ENCODE measurements at regions not wholly inside any gene's neighbourhood (a gene's known extent, or its start where the extent isn't known, plus 50 kb on each side); places are given as distances from the start of the nearest gene placed in this dataset.

DNA sequence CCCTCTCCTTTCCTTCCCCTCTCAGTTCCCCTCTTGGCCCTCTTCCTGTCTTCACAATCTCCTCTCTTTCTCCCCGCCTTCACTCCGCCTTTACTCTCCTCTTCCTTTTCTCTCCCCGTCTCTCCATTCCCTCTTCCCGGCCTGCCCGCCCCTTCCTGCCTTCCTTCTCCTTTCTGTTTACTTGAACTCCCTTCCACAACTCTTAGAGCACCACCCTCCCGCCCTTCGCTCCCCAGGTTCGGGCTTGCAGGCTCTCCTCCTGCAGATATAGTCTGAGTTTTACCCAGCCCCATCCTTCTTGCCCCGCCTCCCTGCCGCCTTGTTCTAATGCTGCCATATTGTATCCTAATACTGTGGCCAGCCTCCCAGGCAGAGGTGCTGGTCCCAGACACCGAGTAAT is 201.5 kb upstream of the N4BP1 start:
- WGBS, result 24% methylated on average over 11 of the region's 11 CpGs
- H3K4me3 ChIP-seq (ENCODE audit: low read length), result no peak overlapping the region
- H3K9me3 ChIP-seq (ENCODE audit: control insufficient read depth, low read length), result no peaks in the 10 kb centered on the region
- no peak for DNase-seq
- no peaks in the 10 kb centered on the region for H3K4me1 ChIP-seq (ENCODE audit: control insufficient read depth, insufficient read depth, low read length)
- intact Hi-C loops (cut with DNase I), result no loop called here
- no peak overlapping the region for H3K27ac ChIP-seq (ENCODE audit: low read length)
- no peak for ATAC-seq
- no peaks in the 10 kb centered on the region for H3K27me3 ChIP-seq (ENCODE audit: control insufficient read depth, insufficient read depth)

DNA sequence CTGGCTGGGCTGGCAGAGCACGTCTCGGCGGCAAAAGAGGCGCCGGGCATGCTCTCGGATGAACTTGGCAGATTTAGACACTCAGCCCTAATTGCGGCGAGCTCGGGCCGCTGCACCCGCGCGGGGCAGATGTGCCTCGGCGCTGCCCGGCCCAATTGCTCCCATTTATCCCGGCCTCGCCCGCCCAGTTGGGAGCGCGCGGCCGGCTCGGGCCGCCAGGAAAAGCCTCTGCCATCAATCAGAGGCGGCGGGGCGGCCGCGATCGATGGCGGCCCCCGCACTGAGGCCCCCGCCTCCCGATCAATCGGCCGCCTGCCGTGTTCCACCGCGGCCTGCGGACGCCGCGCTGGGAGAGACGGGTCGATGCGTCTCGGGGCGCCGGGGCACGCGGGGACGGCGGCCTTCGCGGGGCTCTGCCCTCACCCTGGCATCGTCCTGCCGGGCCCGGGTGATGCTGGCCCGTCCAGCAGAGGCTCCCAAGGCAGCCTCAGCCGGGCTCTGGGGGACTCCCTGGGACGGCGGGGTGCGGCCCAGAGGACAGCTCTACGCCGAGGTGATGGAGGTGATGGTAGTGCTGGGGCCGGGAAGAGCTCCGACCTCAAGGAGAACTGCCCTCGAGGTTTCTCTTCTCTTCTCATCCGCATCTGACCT is 200.9 kb upstream of the N4BP1 start:
- Histone ChIP-seq H3K4me3 (ENCODE audit: low read length) (peak overlapping the region; percentile 3), H3K27ac (ENCODE audit: low read length) (no peak overlapping the region), H3K9me3 (ENCODE audit: control insufficient read depth, low read length) (no peaks in the 10 kb centered on the region), H3K27me3 (ENCODE audit: control insufficient read depth, insufficient read depth) (no peaks in the 10 kb centered on the region), H3K4me1 (ENCODE audit: control insufficient read depth, insufficient read depth, low read length) (no peaks in the 10 kb centered on the region)
- ATAC-seq, result peak in 1 of 2 donors; percentile 22
- 3% methylated on average over 70 of the region's 70 CpGs for WGBS
- DNase-seq, result peak in 1 of 3 donors; percentile 37
- intact Hi-C loops (cut with DNase I), result no loop called here

DNA sequence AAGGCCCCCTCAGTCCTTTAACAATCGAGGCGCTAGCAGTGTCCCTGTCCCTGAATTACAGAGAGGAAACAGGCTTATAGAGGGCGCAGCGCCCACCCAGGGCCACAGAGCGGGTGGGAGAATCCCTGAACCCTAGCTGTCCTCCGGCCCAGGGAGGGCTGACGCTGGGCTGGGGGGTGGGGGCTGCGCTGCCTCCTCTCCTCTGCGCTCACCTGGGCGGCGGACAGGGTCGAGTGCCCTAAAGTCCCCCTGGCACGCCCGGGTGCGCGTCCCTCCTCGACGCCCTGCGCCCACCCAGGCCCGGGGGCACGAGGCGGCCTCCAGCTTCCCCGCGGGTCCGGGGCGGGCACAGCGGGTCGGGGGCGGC is 200.4 kb upstream of the N4BP1 start:
- no peak overlapping the region for H3K4me3 ChIP-seq (ENCODE audit: low read length)
- DNase-seq (peak in 1 of 3 donors; percentile 35), ATAC-seq (peak in 1 of 2 donors; percentile 43)
- intact Hi-C loops (cut with DNase I), result no loop called here
- no peak overlapping the region for H3K27ac ChIP-seq (ENCODE audit: low read length)
- H3K9me3 ChIP-seq (ENCODE audit: control insufficient read depth, low read length), result no peaks in the 10 kb centered on the region
- no peaks in the 10 kb centered on the region for H3K4me1 ChIP-seq (ENCODE audit: control insufficient read depth, insufficient read depth, low read length)
- 9% methylated on average over 29 of the region's 29 CpGs for WGBS
- no peaks in the 10 kb centered on the region for H3K27me3 ChIP-seq (ENCODE audit: control insufficient read depth, insufficient read depth)

DNA sequence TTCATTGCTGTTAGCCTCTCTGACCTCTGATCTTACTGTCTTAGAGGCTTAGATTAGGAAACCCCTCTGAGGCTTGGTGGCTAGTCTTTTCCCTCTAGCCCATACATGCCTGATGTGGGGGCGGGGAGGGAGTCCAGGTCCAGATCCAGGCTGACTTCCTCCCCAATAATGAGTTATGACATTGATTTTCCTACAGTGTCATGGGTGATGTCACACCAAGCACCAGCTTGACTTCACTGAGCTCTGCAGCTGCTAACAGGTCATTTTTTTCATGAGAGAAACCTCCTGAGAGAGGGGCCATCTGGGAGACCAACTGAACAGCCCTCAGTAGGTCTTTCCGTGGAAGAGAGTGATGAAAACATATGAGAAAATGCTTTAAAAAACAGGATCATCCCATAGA is 180.2 kb upstream of the N4BP1 start:
- H3K27ac ChIP-seq (ENCODE audit: low read length), result no peak overlapping the region
- no peak for DNase-seq
- H3K4me3 ChIP-seq (ENCODE audit: low read length), result no peak overlapping the region
- no peaks in the 10 kb centered on the region for H3K27me3 ChIP-seq (ENCODE audit: control insufficient read depth, insufficient read depth)
- intact Hi-C loops (cut with DNase I), result no loop called here
- 42% methylated on average over 2 of the region's 2 CpGs for WGBS
- ATAC-seq, result no peak
- no peaks in the 10 kb centered on the region for H3K4me1 ChIP-seq (ENCODE audit: control insufficient read depth, insufficient read depth, low read length)
- H3K9me3 ChIP-seq (ENCODE audit: control insufficient read depth, low read length), result no peaks in the 10 kb centered on the region

DNA sequence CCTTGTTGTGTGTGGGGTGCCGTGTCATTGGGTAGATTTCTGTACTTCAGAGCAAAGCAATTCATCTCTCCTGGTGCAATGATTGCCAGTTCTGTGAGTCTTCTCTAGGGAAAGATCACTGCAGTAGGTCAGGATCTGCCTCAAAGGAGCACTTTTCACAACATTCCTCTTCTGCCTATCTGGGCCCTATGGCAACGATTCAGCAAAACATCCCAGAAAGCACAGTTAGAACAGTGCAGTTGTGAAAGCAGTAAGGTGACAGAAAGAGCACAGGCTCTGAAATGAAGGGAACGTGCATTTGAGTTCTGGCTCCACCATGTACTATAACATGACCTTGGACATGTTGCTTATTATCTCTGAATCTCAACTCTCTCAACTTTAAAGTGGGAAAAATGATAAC is 178.5 kb upstream of the N4BP1 start:
- Histone ChIP-seq H3K4me1 (ENCODE audit: control insufficient read depth, insufficient read depth, low read length) (no peaks in the 10 kb centered on the region), H3K27ac (ENCODE audit: low read length) (no peak overlapping the region), H3K27me3 (ENCODE audit: control insufficient read depth, insufficient read depth) (no peaks in the 10 kb centered on the region), H3K4me3 (ENCODE audit: low read length) (no peak overlapping the region), H3K9me3 (ENCODE audit: control insufficient read depth, low read length) (no peaks in the 10 kb centered on the region)
- ATAC-seq (no peak), DNase-seq (no peak)
- 43% methylated on average over 3 of the region's 3 CpGs for WGBS
- intact Hi-C loops (cut with DNase I), result no loop called here

DNA sequence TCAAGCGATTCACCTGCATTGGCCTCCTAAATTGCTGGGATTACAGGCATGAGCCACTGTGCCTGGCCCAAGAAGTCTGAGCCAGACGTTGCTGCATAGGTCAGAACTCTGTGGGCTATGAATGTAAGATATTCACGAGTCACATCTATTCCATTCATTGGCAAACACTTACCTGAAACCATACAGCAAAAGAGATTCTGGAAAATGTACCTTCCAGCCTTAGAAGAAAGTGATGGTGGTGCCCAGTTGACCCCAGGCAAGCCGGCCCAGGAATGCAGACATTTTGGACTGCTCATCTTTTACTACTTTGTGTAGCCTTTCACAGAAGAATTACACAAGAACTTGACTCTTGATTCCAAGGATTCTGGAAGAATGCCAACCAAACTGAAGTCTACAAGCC is 135.6 kb upstream of the N4BP1 start:
- Histone ChIP-seq H3K9me3 (ENCODE audit: control insufficient read depth, low read length) (no peaks in the 10 kb centered on the region), H3K27me3 (ENCODE audit: control insufficient read depth, insufficient read depth) (no peaks in the 10 kb centered on the region), H3K4me3 (ENCODE audit: low read length) (no peak overlapping the region), H3K4me1 (ENCODE audit: control insufficient read depth, insufficient read depth, low read length) (no peaks in the 10 kb centered on the region), H3K27ac (ENCODE audit: low read length) (no peak overlapping the region)
- ATAC-seq (no peak), DNase-seq (no peak)
- intact Hi-C loops (cut with DNase I), result no loop called here
- WGBS, result 70% methylated on average over 4 of the region's 4 CpGs

DNA sequence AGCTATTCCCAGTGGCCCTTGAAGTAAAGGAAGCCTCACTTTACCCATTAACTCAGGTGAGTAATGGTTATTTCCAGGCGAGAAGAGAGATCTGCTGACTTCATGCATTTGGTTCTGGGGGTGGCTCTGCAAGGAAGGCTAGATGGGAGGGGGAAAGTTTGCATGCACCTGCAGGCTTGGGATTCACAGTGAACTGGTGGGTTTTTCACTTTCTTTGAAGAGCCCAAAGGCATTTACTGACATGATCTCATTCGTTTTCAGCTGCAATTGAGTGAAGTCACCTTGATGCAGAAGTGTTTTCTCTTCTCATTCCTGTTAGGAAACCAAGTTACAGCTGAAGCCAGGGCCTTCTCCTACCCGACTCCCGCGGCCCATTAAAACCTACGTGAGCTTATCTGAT is 131.0 kb upstream of the N4BP1 start:
- WGBS, result 55% methylated on average over 6 of the region's 6 CpGs
- DNase-seq (no peak), ATAC-seq (no peak)
- intact Hi-C loops (cut with DNase I), result no loop called here
- Histone ChIP-seq H3K4me1 (ENCODE audit: control insufficient read depth, insufficient read depth, low read length) (no peaks in the 10 kb centered on the region), H3K4me3 (ENCODE audit: low read length) (no peak overlapping the region), H3K9me3 (ENCODE audit: control insufficient read depth, low read length) (no peaks in the 10 kb centered on the region), H3K27ac (ENCODE audit: low read length) (no peak overlapping the region), H3K27me3 (ENCODE audit: control insufficient read depth, insufficient read depth) (no peaks in the 10 kb centered on the region)

GRCh38 chr16:48734220-48734619 is 124.2 kb upstream of the N4BP1 start:
- Histone ChIP-seq H3K4me3 (ENCODE audit: low read length) (no peak overlapping the region), H3K9me3 (ENCODE audit: control insufficient read depth, low read length) (no peaks in the 10 kb centered on the region), H3K27ac (ENCODE audit: low read length) (no peak overlapping the region), H3K27me3 (ENCODE audit: control insufficient read depth, insufficient read depth) (no peaks in the 10 kb centered on the region), H3K4me1 (ENCODE audit: control insufficient read depth, insufficient read depth, low read length) (no peaks in the 10 kb centered on the region)
- intact Hi-C loops (cut with DNase I), result no loop called here
- ATAC-seq (no peak), DNase-seq (no peak)

DNA sequence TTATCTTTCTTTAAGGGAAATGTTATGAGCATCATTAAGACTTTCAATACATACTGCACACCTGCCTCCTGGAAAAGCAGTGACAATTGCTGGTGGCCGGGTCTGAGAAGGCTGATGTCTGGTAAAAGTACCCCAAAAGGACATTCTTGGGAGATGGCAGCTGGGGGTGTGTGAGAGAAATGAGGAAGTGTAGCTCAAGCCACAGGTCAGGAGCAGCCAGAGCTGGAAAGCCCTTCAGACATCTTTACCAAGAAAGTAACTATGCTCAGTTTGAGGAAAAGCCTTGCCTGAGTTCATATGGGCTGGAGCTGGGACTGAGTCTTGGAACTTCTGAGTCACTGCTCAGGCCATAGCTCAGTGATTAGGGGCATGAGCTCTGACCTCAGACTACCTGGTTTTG is 94.7 kb upstream of the N4BP1 start:
- no peak for DNase-seq
- 91% methylated on average over 1 of the region's 1 CpG for WGBS
- no peaks in the 10 kb centered on the region for H3K4me1 ChIP-seq (ENCODE audit: control insufficient read depth, insufficient read depth, low read length)
- ATAC-seq, result no peak
- no peaks in the 10 kb centered on the region for H3K9me3 ChIP-seq (ENCODE audit: control insufficient read depth, low read length)
- no peak overlapping the region for H3K27ac ChIP-seq (ENCODE audit: low read length)
- no peak overlapping the region for H3K4me3 ChIP-seq (ENCODE audit: low read length)
- intact Hi-C loops (cut with DNase I), result no loop called here
- H3K27me3 ChIP-seq (ENCODE audit: control insufficient read depth, insufficient read depth), result no peaks in the 10 kb centered on the region

DNA sequence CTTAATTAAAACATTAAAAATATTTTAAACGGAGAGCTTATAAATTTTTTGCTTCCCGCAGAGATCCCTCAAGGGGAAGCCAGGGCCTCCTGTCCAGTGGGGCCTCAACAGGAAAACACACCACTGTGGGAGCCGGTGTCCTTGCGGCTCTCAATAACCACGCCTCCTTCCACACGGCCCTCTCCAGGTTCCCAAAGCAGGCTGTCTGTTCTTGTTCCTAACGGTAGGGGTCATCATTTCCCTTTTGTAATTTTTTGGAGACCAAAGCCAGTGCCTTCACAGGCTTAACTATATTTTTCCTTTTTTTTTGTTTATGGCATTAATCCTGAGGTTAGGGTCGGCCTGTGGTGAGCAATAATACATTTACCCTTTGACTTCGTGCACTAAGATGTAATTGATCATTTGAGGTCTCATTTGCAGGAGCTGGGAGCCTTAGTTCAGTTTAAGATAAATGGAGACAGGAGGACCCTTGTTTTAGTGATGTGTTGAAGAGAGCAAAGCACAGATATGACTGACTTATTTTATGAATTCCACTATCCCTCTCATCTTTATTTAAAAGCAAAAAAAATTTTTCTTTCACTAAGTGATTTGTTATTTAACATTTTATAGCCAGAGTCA is 77.5 kb upstream of the N4BP1 start:
- Histone ChIP-seq H3K27me3 (ENCODE audit: control insufficient read depth, insufficient read depth) (no peaks in the 10 kb centered on the region), H3K4me3 (ENCODE audit: low read length) (no peak overlapping the region), H3K4me1 (ENCODE audit: control insufficient read depth, insufficient read depth, low read length) (no peaks in the 10 kb centered on the region), H3K27ac (ENCODE audit: low read length) (no peak overlapping the region), H3K9me3 (ENCODE audit: control insufficient read depth, low read length) (no peaks in the 10 kb centered on the region)
- under 1% methylated on average over 9 of the region's 9 CpGs for WGBS
- intact Hi-C loops (cut with DNase I), result loop anchor here (2.0 to 5.0 kb wide), 2 partner anchors 660 to 663 kb away; no protein-coding TSS in a partner anchor
- ATAC-seq (peak; percentile 74 to 80), DNase-seq (peak; percentile 51 to 76 (median 55))

- intact Hi-C loops (cut with DNase I), result no loop called here
- no peak for ATAC-seq
- no peaks in the 10 kb centered on the region for H3K9me3 ChIP-seq (ENCODE audit: control insufficient read depth, low read length)
- no peak overlapping the region for H3K4me3 ChIP-seq (ENCODE audit: low read length)
- no peaks in the 10 kb centered on the region for H3K4me1 ChIP-seq (ENCODE audit: control insufficient read depth, insufficient read depth, low read length)
- no peak for DNase-seq
- H3K27ac ChIP-seq (ENCODE audit: low read length), result no peak overlapping the region
- WGBS, result 85% methylated on average over 2 of the region's 2 CpGs
- no peaks in the 10 kb centered on the region for H3K27me3 ChIP-seq (ENCODE audit: control insufficient read depth, insufficient read depth)
Observed at GRCh38 chr16:48684148-48684547, 74.2 kb upstream of the N4BP1 start.

DNA sequence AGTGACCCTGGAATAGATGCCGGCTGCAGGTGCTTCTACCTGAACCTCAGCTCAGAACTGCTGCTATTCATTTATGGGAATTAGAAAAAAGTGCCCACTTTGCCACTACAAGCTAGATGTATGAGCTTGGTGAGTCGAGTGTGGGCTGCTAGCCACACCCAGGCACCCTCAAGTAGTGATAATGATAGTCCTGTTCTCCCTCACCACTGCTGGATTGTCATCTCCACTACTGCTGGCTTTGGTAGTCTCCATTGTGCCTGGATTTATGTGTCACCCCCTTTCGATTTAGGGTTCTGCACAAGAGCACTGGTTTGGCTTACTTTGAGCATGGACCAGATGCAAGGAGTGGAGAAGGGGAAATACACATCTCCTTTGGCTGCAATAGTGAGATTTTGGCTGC is 73.0 kb upstream of the N4BP1 start:
- no peaks in the 10 kb centered on the region for H3K4me1 ChIP-seq (ENCODE audit: control insufficient read depth, insufficient read depth, low read length)
- H3K4me3 ChIP-seq (ENCODE audit: low read length), result no peak overlapping the region
- intact Hi-C loops (cut with DNase I), result no loop called here
- no peaks in the 10 kb centered on the region for H3K27me3 ChIP-seq (ENCODE audit: control insufficient read depth, insufficient read depth)
- WGBS, result 46% methylated on average over 3 of the region's 3 CpGs
- H3K27ac ChIP-seq (ENCODE audit: low read length), result no peak overlapping the region
- no peak for ATAC-seq
- no peak for DNase-seq
- no peaks in the 10 kb centered on the region for H3K9me3 ChIP-seq (ENCODE audit: control insufficient read depth, low read length)
